Stimulated activated CD4-positive, alpha-beta T cell treated with anti-CD3 and anti-CD28 coated beads, TNF-alpha, amount 100 ng/mL, for 4 hours (primary cell): ENCODE measurements at regions not wholly inside any gene's neighbourhood (a gene's known extent, or its start where the extent isn't known, plus 50 kb on each side); places are given as distances from the start of the nearest gene placed in this dataset.

Experiments used
- DNase-seq, 3 experiments: peaks; one replicate each; pipeline ENCODE4 v3.0.0-alpha.2; 2020; ENCODE audit warnings: low read depth in 3 of 3

- DNase-seq, result no peak
Observed at GRCh38 chr2:120953066-120953756, 217.5 kb downstream of the GLI2 start.

GRCh38 chr2:120953843-120954584 is 218.3 kb downstream of the GLI2 start:
- no peak for DNase-seq

- no peak for DNase-seq
Observed at GRCh38 chr2:120954939-120955338, 219.3 kb downstream of the GLI2 start.

- DNase-seq, result no peak
Observed at GRCh38 chr2:120955427-120955826, 219.8 kb downstream of the GLI2 start.

GRCh38 chr2:120956486-120957156 is 221.0 kb downstream of the GLI2 start:
- no peak for DNase-seq

GRCh38 chr2:120957905-120958304 is 222.2 kb downstream of the GLI2 start:
- no peak for DNase-seq

- DNase-seq, result no peak
Observed at GRCh38 chr2:120958623-120959366, 223.1 kb downstream of the GLI2 start.

GRCh38 chr2:120959426-120959825 is 223.8 kb downstream of the GLI2 start:
- no peak for DNase-seq

GRCh38 chr2:120960770-120961366 is 225.2 kb downstream of the GLI2 start:
- DNase-seq, result no peak

- no peak for DNase-seq
Observed at GRCh38 chr2:120961396-120961795, 225.7 kb downstream of the GLI2 start.

- no peak for DNase-seq
Observed at GRCh38 chr2:120963997-120964705, 228.5 kb downstream of the GLI2 start.

- no peak for DNase-seq
Observed at GRCh38 chr2:120964819-120965218, 229.2 kb downstream of the GLI2 start.

- DNase-seq, result no peak
Observed at GRCh38 chr2:120966510-120967254, 231.0 kb downstream of the GLI2 start.

GRCh38 chr2:120968307-120969015 is 232.8 kb downstream of the GLI2 start:
- no peak for DNase-seq

GRCh38 chr2:120969613-120970355 is 234.1 kb downstream of the GLI2 start:
- no peak for DNase-seq

GRCh38 chr2:120971866-120972265 is 236.2 kb downstream of the GLI2 start:
- DNase-seq, result no peak

- no peak for DNase-seq
Observed at GRCh38 chr2:120972286-120972685, 236.6 kb downstream of the GLI2 start.

- no peak for DNase-seq
Observed at GRCh38 chr2:120973196-120973595, 237.5 kb downstream of the GLI2 start.

- DNase-seq, result no peak
Observed at GRCh38 chr2:120974950-120975349, 239.3 kb downstream of the GLI2 start.
